ENCODE measurements at regions not wholly inside any gene's neighbourhood (a gene's known extent, or its start where the extent isn't known, plus 50 kb on each side); places are given as distances from the start of the nearest gene placed in this dataset.

DNA sequence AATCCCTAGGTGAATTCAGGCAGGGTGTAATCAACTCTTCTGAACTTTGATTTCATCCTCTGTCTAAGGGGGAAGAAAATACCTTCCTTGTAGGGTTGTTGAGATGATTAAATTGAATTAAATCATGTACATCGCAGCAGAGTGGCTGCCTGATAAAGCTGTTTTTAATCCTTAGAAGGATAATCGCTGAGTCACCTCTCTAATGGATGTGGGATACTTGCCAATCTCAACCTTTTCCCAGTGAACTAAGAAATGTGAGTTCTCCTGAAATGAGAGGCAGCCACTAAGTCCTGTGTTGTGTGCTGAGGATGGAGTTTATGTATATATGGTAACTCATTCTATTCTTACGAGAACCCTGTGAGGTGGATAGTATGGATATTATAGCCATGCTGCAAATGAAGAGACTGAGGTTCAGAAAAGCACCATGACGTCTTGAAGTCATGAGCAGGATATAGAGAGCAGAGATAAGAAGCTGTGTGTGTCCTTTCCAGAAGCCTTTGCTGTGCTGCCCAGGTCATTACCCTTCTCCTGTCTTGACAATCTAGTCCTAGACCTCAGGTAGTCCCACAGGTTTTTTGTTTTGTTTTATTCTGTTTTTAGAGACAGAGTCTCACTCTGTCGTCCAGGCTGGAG, 93.3 kb downstream of the HNRNPLL start:
- TF ChIP-seq CTCF (conservative IDR thresholded peaks at IDR 0.05; ENCODE audit: low read length) (no peak), EZH2phosphoT487 (IDR thresholded peaks at IDR 0.05; ENCODE audit: borderline replicate concordance, low read depth, low read length) (no peak)

Data from OCI-LY7 (cell line).